HG02938 (cell line): ENCODE measurements at regions not wholly inside any gene's neighbourhood (a gene's known extent, or its start where the extent isn't known, plus 50 kb on each side); places are given as distances from the start of the nearest gene placed in this dataset.

ENCODE experiments used
- ATAC-seq: cut with Tn5 transposase; IDR thresholded peaks from one replicate; pipeline ENCODE4 v1.9.1; 2021; ENCODE audit warnings: mild to moderate bottlenecking, moderate library complexity; ENCODE audit not compliant: unreplicated experiment

GRCh38 chr20:12264711-12265110, 347.0 kb downstream of the BTBD3 start:
- ATAC-seq: no peak

DNA sequence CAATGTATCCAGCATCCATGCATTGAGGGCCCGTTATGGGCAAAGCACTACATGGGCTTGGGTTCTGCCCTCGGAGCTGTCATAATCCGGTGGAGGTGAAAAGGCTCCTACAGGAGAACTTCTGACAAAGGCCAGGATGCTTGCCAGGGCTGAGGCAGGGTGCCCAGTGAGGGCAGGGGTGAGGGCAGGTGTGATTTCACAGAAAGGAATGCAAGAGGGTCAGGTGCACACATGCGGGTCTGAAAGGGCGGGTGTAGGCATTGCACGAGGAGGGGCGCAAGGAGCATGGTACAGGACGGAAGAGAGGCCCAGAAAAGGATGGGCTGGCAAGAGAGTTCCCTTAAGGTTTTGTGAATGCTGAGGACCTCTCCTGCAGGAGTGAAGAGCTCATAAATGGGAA, 348.0 kb downstream of the BTBD3 start:
- no peak for ATAC-seq

- no peak for ATAC-seq
Observed at GRCh38 chr20:12269579-12269978, 351.9 kb downstream of the BTBD3 start.

GRCh38 chr20:12270863-12271262, 353.2 kb downstream of the BTBD3 start:
- ATAC-seq: no peak

DNA sequence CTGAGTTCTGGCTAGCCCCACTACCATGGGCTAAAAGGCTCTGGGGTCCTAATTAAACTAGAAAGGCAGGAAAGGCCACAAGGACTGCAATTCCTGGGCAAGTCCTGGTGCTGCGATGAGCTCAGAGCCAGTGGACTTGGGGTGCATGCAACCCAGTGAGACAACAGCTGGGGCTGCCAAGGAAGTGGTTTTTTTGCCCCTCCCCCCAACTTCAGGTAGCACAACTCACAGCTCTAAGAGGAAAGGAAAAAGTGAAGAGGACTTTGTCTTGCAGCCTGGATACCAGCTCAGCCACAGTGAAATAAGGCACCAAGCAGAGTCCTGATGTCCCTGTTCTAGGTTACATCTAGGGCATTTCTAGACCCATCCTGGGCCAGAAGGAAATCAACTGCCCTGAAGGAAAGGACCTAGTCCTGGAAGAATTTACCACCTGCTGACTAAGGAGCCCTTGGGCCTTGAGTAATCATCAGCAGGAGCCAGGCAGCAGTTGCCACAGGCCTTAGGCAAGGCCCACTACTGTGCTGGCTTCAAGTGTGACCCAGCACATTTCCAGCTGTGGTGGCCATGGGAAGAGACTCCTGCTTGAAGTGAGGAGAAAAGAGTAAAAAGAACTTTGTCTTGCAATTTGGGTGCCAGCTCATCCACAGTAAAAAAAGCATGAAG, 358.4 kb downstream of the BTBD3 start:
- ATAC-seq: no peak

GRCh38 chr20:12287575-12287974, 369.9 kb downstream of the BTBD3 start:
- ATAC-seq: no peak

- ATAC-seq: no peak
Observed at GRCh38 chr20:12289465-12289864, 371.8 kb downstream of the BTBD3 start.

- no peak for ATAC-seq
Observed at GRCh38 chr20:12291386-12291785, 373.7 kb downstream of the BTBD3 start.

DNA sequence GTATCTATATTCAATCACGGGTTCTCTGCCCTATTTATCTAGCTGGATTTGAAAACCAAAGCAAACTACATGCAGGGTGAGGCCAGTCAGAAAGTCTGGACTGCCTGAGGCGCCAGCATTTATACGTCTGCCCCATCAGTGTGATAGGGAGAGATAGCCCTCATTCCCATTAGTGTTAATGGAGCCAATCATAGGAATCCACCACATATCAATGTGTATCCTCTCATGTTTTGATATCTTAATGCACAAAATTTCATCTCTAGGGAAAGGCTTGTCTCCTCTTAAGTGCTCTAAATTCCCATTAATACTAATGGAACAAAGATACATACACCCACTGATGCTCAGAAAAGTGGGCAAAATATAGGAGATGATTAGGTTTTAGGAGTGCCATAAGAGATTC, 376.2 kb downstream of the BTBD3 start:
- ATAC-seq: no peak

DNA sequence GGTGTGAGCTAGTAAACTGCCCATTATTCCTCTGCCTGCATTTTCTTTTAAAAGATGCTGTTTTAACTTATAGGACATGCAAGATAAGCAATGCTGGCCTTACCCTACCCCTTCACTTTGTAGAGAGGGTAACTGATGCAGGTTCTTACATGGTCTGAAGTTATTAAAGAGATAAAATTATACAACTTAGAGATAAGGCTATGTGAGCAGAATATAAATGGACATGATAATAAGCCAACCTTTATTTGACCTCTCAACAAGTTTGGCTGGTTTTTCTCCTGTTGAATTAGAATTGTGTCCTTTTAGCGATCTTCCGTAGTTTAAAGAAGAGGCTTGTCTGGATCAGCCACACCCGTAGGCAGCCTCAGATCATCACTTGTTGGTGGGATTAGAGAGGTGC, 377.0 kb downstream of the BTBD3 start:
- no peak for ATAC-seq

- ATAC-seq: no peak
Observed at GRCh38 chr20:12305188-12305950, 387.7 kb downstream of the BTBD3 start.

- ATAC-seq: no peak
Observed at GRCh38 chr20:12306107-12306506, 388.4 kb downstream of the BTBD3 start.

GRCh38 chr20:12311094-12311865, 393.6 kb downstream of the BTBD3 start:
- ATAC-seq: no peak

GRCh38 chr20:12315652-12316051, 398.0 kb downstream of the BTBD3 start:
- ATAC-seq: no peak

GRCh38 chr20:12316794-12317193, 399.1 kb downstream of the BTBD3 start:
- ATAC-seq: no peak

DNA sequence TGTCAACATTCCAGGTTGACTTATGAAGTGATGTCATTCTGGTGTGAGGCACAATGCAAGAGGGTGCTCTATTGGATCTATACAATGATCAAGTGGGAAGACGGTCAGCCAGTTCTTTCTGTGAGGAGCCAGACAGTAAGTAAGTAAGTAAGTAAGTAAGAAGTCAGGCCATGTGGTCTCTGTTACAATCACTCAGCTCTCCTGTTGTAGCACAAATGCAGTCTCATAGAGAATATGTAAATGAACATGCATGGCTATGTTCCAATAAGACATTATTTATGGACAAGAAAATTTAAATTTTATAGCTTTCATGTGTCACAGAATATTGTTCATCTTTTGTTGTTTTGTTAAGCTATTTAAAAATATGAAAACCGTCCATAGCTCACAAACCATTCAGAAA, 399.7 kb downstream of the BTBD3 start:
- ATAC-seq: no peak

- ATAC-seq: no peak
Observed at GRCh38 chr20:12318043-12318442, 400.4 kb downstream of the BTBD3 start.

DNA sequence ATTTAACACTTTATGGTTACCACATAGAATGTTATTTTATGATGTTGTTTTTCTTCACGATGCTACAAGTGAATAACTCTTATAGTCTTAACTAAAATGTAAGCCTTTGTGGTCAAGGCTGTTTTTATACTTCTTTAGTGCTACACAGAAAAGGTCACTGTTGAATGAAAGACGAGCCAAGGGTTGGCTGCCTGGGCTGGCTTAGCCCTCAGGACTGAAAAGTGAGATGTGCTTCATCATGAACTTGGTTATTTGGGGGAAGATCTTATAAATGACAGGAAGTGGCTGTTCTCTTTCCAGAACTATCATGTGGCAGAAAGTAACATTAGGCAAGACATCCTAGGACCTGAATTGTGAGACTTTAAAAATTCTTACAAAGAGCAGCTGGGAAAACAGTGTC, 404.0 kb downstream of the BTBD3 start:
- no peak for ATAC-seq

DNA sequence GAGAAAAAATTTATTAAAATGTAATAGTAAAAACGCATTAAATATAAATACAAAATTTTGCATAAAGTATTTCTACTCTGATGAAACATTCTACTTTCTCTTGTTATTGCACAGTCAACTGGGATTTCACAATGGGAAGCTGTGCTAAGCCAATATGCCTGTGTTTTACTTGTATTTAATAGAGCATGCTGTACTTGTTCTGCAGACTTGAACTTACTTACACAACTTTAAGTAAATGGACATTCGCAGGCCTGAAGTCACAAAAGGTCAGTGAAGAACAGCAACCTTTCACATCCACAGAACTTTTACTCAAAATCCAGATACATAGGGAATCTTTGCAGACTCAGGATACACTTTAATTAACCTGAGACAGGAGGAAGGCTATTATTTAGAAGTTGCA, 409.5 kb downstream of the BTBD3 start:
- no peak for ATAC-seq

DNA sequence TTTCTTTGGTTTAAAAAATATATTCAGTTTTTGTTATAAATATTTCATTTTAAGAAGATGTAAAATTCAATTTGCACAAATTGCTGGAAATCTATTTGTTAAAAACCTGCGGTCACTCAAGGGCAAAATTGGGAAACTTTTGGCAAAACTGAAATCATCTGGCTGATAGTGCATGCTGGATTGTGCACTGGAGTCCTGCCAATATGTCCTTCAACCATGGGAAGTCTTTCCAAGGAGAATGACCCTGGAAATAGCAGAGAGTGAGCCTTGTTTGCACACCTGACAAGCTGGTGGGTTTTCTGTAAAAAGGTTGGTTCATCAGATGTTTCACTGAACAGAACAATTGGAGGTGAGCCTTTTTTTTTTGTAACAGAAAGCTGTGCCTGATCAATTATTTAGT, 413.5 kb downstream of the BTBD3 start:
- no peak for ATAC-seq

GRCh38 chr20:12337601-12338000, 419.9 kb downstream of the BTBD3 start:
- ATAC-seq: no peak

DNA sequence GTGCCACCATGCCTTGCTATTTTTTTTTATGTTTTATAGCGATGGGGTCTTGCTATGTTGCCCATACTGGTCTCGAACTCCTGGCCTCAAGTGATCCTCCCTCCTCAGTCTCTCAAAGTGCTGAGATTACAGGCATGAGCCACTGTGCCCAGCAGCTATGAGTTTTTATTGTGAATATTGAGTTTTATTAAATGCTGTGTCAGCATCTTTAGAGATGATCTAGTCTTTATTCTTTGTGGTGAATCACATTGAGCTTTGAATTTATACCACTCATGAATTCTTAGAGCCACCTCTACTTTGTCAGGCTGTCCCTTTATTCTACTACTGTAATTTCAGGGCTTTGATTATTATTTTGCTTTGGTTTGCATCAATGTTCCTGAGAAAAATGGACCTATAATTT, 428.3 kb downstream of the BTBD3 start:
- no peak for ATAC-seq
